NCI-H774 (cell line): ENCODE measurements at regions not wholly inside any gene's neighbourhood (a gene's known extent, or its start where the extent isn't known, plus 50 kb on each side); places are given as distances from the start of the nearest gene placed in this dataset.
"Not testable (repeated sequence)": the region's sequence is repeated elsewhere in the genome, so short reads cannot be mapped to it uniquely, and the experiment has no call there.

Experiments used
- DNase-seq: peaks from one replicate; lab custom pipeline; 2025; lab: John Stamatoyannopoulos, UW

- DNase-seq, result no peak
Observed at GRCh38 chr2:128661311-128661710, 342.6 kb upstream of the HS6ST1 start.

GRCh38 chr2:128662051-128662471, 343.4 kb upstream of the HS6ST1 start:
- no peak for DNase-seq

- DNase-seq, result no peak
Observed at GRCh38 chr2:128663371-128664050, 344.8 kb upstream of the HS6ST1 start.

- DNase-seq, result no peak
Observed at GRCh38 chr2:128664499-128664971, 345.9 kb upstream of the HS6ST1 start.

- no peak for DNase-seq
Observed at GRCh38 chr2:128665113-128665512, 346.4 kb upstream of the HS6ST1 start.

- no peak for DNase-seq
Observed at GRCh38 chr2:128666596-128666995, 347.9 kb upstream of the HS6ST1 start.

- no peak for DNase-seq
Observed at GRCh38 chr2:128667391-128667790, 348.7 kb upstream of the HS6ST1 start.

GRCh38 chr2:128668946-128669345, 350.3 kb upstream of the HS6ST1 start:
- no peak for DNase-seq

- no peak for DNase-seq
Observed at GRCh38 chr2:128670066-128670465, 351.4 kb upstream of the HS6ST1 start.

GRCh38 chr2:128671981-128672757, 353.5 kb upstream of the HS6ST1 start:
- not testable (repeated sequence) for DNase-seq

- DNase-seq, result not testable (repeated sequence)
Observed at GRCh38 chr2:128679680-128680079, 361.0 kb upstream of the HS6ST1 start.

- DNase-seq, result no peak
Observed at GRCh38 chr2:128681507-128681906, 362.8 kb upstream of the HS6ST1 start.

GRCh38 chr2:128682266-128682665, 363.6 kb upstream of the HS6ST1 start:
- DNase-seq, result no peak

- no peak for DNase-seq
Observed at GRCh38 chr2:128682729-128683284, 364.1 kb upstream of the HS6ST1 start.

GRCh38 chr2:128684523-128684922, 365.9 kb upstream of the HS6ST1 start:
- no peak for DNase-seq

GRCh38 chr2:128685841-128686496, 367.3 kb upstream of the HS6ST1 start:
- DNase-seq, result no peak

- no peak for DNase-seq
Observed at GRCh38 chr2:128686497-128686859, 367.8 kb upstream of the HS6ST1 start.

GRCh38 chr2:128686881-128687555, 368.4 kb upstream of the HS6ST1 start:
- DNase-seq, result no peak

GRCh38 chr2:128687565-128687964, 368.9 kb upstream of the HS6ST1 start:
- no peak for DNase-seq

- DNase-seq, result no peak
Observed at GRCh38 chr2:128689971-128690370, 371.3 kb upstream of the HS6ST1 start.

- DNase-seq, result peak; percentile 0
Observed at GRCh38 chr2:128690431-128690830, 371.8 kb upstream of the HS6ST1 start.

GRCh38 chr2:128690869-128691268, 372.2 kb upstream of the HS6ST1 start:
- no peak for DNase-seq
